Adrenal gland (tissue), 9 donors: ENCODE measurements at regions not wholly inside any gene's neighbourhood (a gene's known extent, or its start where the extent isn't known, plus 50 kb on each side); places are given as distances from the start of the nearest gene placed in this dataset.
"Not testable (repeated sequence)": the region's sequence is repeated elsewhere in the genome, so short reads cannot be mapped to it uniquely, and the experiment has no call there.

ENCODE experiments used
- DNase-seq, 7 donors: peaks; one replicate each; pipeline ENCODE4 v3.0.0-alpha.2; 2019 to 2020
- H3K27ac ChIP-seq, 5 donors: fragments of 200-600 bp; sonication (generic) in 4 of 5; 1 replicate in 3 of 5; 2 replicates in 2 of 5; pipeline versions ENCODE4 v1.5.1 to v1.8.0; 2016 to 2020; ENCODE audit warnings: mild to moderate bottlenecking in 1 of 5
- H3K27me3 ChIP-seq: fragments of 200-600 bp; 2 replicates; pipeline ENCODE4 v1.8.0; 2021
- H3K36me3 ChIP-seq, 2 donors: fragments of 200-600 bp; replicated peaks in 1 of 2; 1 replicate in 1 of 2; 2 replicates in 1 of 2; pipeline versions ENCODE4 v1.5.1 to v1.8.0; 2018 to 2022
- H3K4me1 ChIP-seq, 2 donors: fragments of 200-600 bp; replicated peaks in 1 of 2; 1 replicate in 1 of 2; 2 replicates in 1 of 2; pipeline versions ENCODE4 v1.5.1 to v1.8.0; 2018 to 2021
- H3K4me3 ChIP-seq, 4 donors: fragments of 200-600 bp; sonication (generic) in 3 of 4; one replicate each; pipeline ENCODE4 v1.5.1; 2016 to 2018
- H3K9me3 ChIP-seq, 3 donors: fragments of 200-600 bp; sonication (generic) in 1 of 3; replicated peaks in 1 of 3; 1 replicate in 2 of 3; 2 replicates in 1 of 3; pipeline versions ENCODE4 v1.5.1 to v1.8.0; 2016 to 2021
- CTCF ChIP-seq, 6 experiments: fragments of 450-650 bp in 4 of 6; fragments of 200-600 bp in 2 of 6; sonication (generic) in 1 of 6; IDR thresholded peaks; 1 replicate in 5 of 6; 2 replicates in 1 of 6; pipeline versions ENCODE4 v1.5.1 to v1.8.0; 2016 to 2021; ENCODE audit warnings: antibody characterized with exemption in 6 of 6, mild to moderate bottlenecking in 2 of 6, moderate library complexity in 1 of 6
- POLR2A ChIP-seq, 2 donors: fragments of 450-650 bp; IDR thresholded peaks; one replicate each; pipeline ENCODE4 v1.6.1; 2017; ENCODE audit warnings: antibody characterized with exemption in 2 of 2, mild to moderate bottlenecking in 2 of 2, moderate library complexity in 1 of 2
- WGBS, 4 donors: extraction: QIAGEN DNeasy Blood & Tissue Kit in 2 of 4; methylation state at CpG; one replicate each; pipeline versions ENCODE4 v1.1.5 to v1.1.7; 2013 to 2017; 5-methylcytosine and 5-hydroxymethylcytosine counted together
- intact Hi-C, 2 donors: fragments of 100-400 bp; cut with DNase I; formaldehyde crosslinking; loops; one replicate each; pipeline versions ENCODE4 v1.14.1 to v1.15.0; 2022 to 2023
- donor health status: healthy with polysubstance abuse.
- donor health status: Bipolar disorder and iron deficiency.
- donor health status: DM: yes; HTN: yes; CAD: no.
- donor health status: DM: no; HTN: no; CAD: no.
- donor health status: DM: no; HTN: no; CAD: no.

DNA sequence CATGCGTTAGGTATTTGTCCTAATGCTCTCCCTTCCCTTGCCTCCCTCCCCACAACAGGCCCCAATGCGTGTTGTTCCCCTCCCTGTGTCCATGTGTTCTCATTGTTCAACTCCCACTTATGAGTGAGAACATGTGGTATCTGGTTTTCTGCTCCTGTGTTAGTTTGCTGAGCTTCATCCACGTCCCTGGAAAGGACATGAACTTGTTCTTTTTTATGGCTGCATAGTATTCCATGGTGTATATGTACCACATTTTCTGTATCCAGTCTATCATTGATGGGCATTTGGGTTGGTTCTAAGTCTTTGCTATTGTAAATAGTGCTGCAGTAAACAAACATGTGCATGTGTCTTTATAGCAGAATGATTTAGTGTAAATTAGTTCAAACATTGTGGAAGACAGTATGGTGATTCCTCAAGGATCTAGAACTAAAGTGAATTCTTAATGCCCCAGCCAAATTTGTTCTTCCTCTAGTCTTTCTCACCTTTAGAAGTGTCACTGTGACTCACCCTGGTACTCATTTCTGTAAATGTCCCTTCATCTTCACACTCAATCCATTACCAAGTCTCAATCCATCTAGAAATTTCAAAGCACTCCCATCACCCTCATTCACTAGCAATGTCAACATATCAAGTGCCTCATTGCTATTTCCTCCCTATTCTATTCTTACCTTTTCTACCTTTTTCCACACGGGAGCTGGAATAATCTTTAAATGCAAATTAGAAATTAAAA is 123.9 kb downstream of the MREG start:
- not testable (repeated sequence) for DNase-seq, H3K4me1 ChIP-seq
- WGBS, 4 donors: 85 to 92% (median 87%) methylated on average over 4 of the region's 4 CpGs

GRCh38 chr2:215888680-215889079 is 124.7 kb downstream of the MREG start:
- intact Hi-C loops: no loop called here
- Histone ChIP-seq H3K9me3 (no peaks in the 10 kb centered on the region), H3K27me3 (no peaks in the 10 kb centered on the region), H3K27ac (no peak overlapping the region), H3K4me3 (no peak overlapping the region), H3K36me3 (no peaks in the 10 kb centered on the region), H3K4me1 (peaks cover 0 to 4% of the 10 kb centered on the region in 2 donors)
- WGBS, 4 donors: 10 to 37% (median 25%) methylated on average over 2 of the region's 2 CpGs
- TF ChIP-seq POLR2A (IDR thresholded peaks at IDR 0.05) (no peak), CTCF (IDR thresholded peaks at IDR 0.05) (no peak)
- DNase-seq: no peak

More for the DNA sequence above, 123.9 kb downstream of the MREG start:
- H3K27ac ChIP-seq, H3K36me3 ChIP-seq, H3K27me3 ChIP-seq, H3K4me3 ChIP-seq, H3K9me3 ChIP-seq, intact Hi-C loops: not testable (repeated sequence)

- intact Hi-C loops: no loop called here
- H3K9me3 ChIP-seq: no peaks in the 10 kb centered on the region
- no peaks in the 10 kb centered on the region for H3K36me3 ChIP-seq
- DNase-seq: no peak
- H3K4me3 ChIP-seq: no peak overlapping the region
- H3K27me3 ChIP-seq: no peaks in the 10 kb centered on the region
- 45 to 95% (median 87%) methylated on average over 2 of the region's 2 CpGs for WGBS, 4 donors
- TF ChIP-seq POLR2A (IDR thresholded peaks at IDR 0.05) (no peak), CTCF (IDR thresholded peaks at IDR 0.05) (no peak)
- H3K27ac ChIP-seq: no peak overlapping the region
- H3K4me1 ChIP-seq: peaks cover 0 to 4% of the 10 kb centered on the region in 2 donors
Observed at GRCh38 chr2:215887303-215887702, 126.0 kb downstream of the MREG start.

DNA sequence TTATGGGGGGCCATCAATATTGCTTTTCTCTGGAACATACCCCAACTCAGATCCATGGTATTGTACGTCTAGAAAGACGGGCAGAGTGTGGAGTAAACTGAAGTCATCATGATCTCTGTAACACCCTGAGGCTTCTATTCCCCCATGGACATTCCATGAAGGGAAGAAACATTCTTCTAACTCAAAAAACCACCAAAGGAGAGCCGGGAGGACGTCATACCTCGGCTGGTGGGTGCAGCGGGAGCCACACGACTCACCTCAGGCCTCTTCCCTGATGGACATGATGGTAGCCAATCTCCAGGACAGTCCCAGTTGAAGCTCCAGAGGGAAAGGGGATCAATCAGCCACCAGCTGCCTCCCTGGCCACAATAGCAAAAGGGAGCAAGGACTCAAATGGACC is 127.3 kb downstream of the MREG start:
- TF ChIP-seq POLR2A (IDR thresholded peaks at IDR 0.05) (no peak), CTCF (IDR thresholded peaks at IDR 0.05) (no peak)
- no peak for DNase-seq

GRCh38 chr2:215885536-215885935 is 127.8 kb downstream of the MREG start:
- Histone ChIP-seq H3K27me3 (no peaks in the 10 kb centered on the region), H3K27ac (no peak overlapping the region), H3K4me1 (peaks cover 0 to under 1% of the 10 kb centered on the region in 2 donors), H3K36me3 (no peaks in the 10 kb centered on the region), H3K4me3 (no peak overlapping the region), H3K9me3 (no peaks in the 10 kb centered on the region)
- intact Hi-C loops: no loop called here
- TF ChIP-seq CTCF (IDR thresholded peaks at IDR 0.05) (no peak), POLR2A (IDR thresholded peaks at IDR 0.05) (no peak)
- no peak for DNase-seq
- 49 to 63% (median 52%) methylated on average over 2 of the region's 2 CpGs for WGBS, 4 donors

More for the DNA sequence above, 127.3 kb downstream of the MREG start:
- WGBS, 4 donors: 86 to 96% (median 96%) methylated on average over 7 of the region's 7 CpGs
- Histone ChIP-seq H3K27ac (no peak overlapping the region), H3K27me3 (no peaks in the 10 kb centered on the region), H3K4me3 (no peak overlapping the region), H3K4me1 (peaks cover 0 to 4% of the 10 kb centered on the region in 2 donors), H3K9me3 (no peaks in the 10 kb centered on the region), H3K36me3 (no peaks in the 10 kb centered on the region)
- intact Hi-C loops: no loop called here
